Neural progenitor cell (in vitro differentiated cells): ENCODE measurements at regions not wholly inside any gene's neighbourhood (a gene's known extent, or its start where the extent isn't known, plus 50 kb on each side); places are given as distances from the start of the nearest gene placed in this dataset.

Experiments
- DNase-seq: peaks from one replicate; pipeline ENCODE4 v3.0.0-alpha.2; 2016; ENCODE audit warnings: low spot score
- H2AFZ ChIP-seq: fragments of 200-600 bp; sonication (generic); replicated peaks from 2 replicates; pipeline ENCODE4 v1.6.1; 2016; ENCODE audit warnings: antibody characterized with exemption
- H3F3A ChIP-seq: fragments of 200-600 bp; sonication (generic); 2 replicates; pipeline ENCODE4 v1.6.1; 2016; ENCODE audit warnings: antibody characterized with exemption, low read depth
- H3K27ac ChIP-seq: fragments of 200-600 bp; sonication (generic); 2 replicates; pipeline ENCODE4 v1.5.1; 2016; ENCODE audit warnings: mild to moderate bottlenecking
- H3K27me3 ChIP-seq: fragments of 200-600 bp; sonication (generic); 2 replicates; pipeline ENCODE4 v1.6.1; 2016; ENCODE audit warnings: mild to moderate bottlenecking, moderate library complexity
- H3K36me3 ChIP-seq: fragments of 200-600 bp; sonication (generic); 2 replicates; pipeline ENCODE4 v1.5.1; 2016
- H3K4me1 ChIP-seq: fragments of 200-600 bp; sonication (generic); 2 replicates; pipeline ENCODE4 v1.6.1; 2016; ENCODE audit warnings: mixed run types
- H3K4me2 ChIP-seq: fragments of 200-600 bp; sonication (generic); 2 replicates; pipeline ENCODE4 v1.6.1; 2016
- H3K4me3 ChIP-seq: fragments of 200-600 bp; sonication (generic); 2 replicates; pipeline ENCODE4 v1.5.1; 2016
- H3K79me2 ChIP-seq: fragments of 200-600 bp; sonication (generic); 2 replicates; pipeline ENCODE4 v1.6.1; 2016; ENCODE audit warnings: low read depth
- H3K9ac ChIP-seq: fragments of 200-600 bp; sonication (generic); 2 replicates; pipeline ENCODE4 v1.6.1; 2016
- H3K9me3 ChIP-seq: fragments of 200-600 bp; sonication (generic); 2 replicates; pipeline ENCODE4 v1.5.1; 2016; ENCODE audit warnings: low read depth
- H4K20me1 ChIP-seq: fragments of 200-600 bp; sonication (generic); 2 replicates; pipeline ENCODE4 v1.6.1; 2016; ENCODE audit warnings: low read depth
- H3K27ac Mint-ChIP-seq: 3 replicates; pipeline ENCODE4 v1.8.0; 2021; ENCODE audit warnings: mixed read lengths
- H3K27me3 Mint-ChIP-seq: 2 replicates; pipeline ENCODE4 v1.8.0; 2022; ENCODE audit warnings: low read depth, mild to moderate bottlenecking, inconsistent platforms, moderate library complexity, mixed read lengths; ENCODE audit not compliant: insufficient read depth
- H3K36me3 Mint-ChIP-seq: 3 replicates; pipeline ENCODE4 v1.8.0; 2021; ENCODE audit warnings: mixed read lengths
- H3K4me1 Mint-ChIP-seq: 3 replicates; pipeline ENCODE4 v1.8.0; 2021; ENCODE audit warnings: mixed read lengths
- H3K4me3 Mint-ChIP-seq: 3 replicates; pipeline ENCODE4 v1.8.0; 2021; ENCODE audit warnings: mild to moderate bottlenecking, moderate library complexity, mixed read lengths
- H3K9me3 Mint-ChIP-seq: 3 replicates; pipeline ENCODE4 v1.8.0; 2020; ENCODE audit warnings: mixed read lengths
- EZH2 ChIP-seq: fragments of 200-600 bp; sonication (generic); IDR thresholded peaks from 2 replicates; pipeline ENCODE4 v1.6.1; 2017; ENCODE audit warnings: antibody characterized with exemption, mild to moderate bottlenecking, moderate library complexity
- EZH2phosphoT487 ChIP-seq: fragments of 200-600 bp; sonication (generic); IDR thresholded peaks from 2 replicates; pipeline ENCODE4 v1.6.1; 2017; ENCODE audit warnings: antibody characterized with exemption
- TF ChIP-seq, protein P1 (sequence below): fragments of 200-600 bp; sonication (generic); IDR thresholded peaks from 2 replicates; pipeline ENCODE4 v1.5.1; 2017; ENCODE audit warnings: antibody characterized with exemption, mild to moderate bottlenecking

- Histone ChIP-seq H3K36me3 (no peaks in the 10 kb centered on the region), H4K20me1 (no peaks in the 10 kb centered on the region), H3K4me1 (no peaks in the 10 kb centered on the region), H3K4me3 (no peak overlapping the region), H3K27me3 (no peaks in the 10 kb centered on the region), H2AFZ (no peak overlapping the region), H3K9me3 (no peaks in the 10 kb centered on the region), H3K9ac (no peak overlapping the region), H3K4me2 (no peak overlapping the region), H3F3A (no peaks in the 10 kb centered on the region), H3K27ac (no peak overlapping the region), H3K79me2 (no peaks in the 10 kb centered on the region)
- no peaks in the 10 kb centered on the region for H3K9me3 Mint-ChIP-seq
- TF ChIP-seq, protein P1, sequence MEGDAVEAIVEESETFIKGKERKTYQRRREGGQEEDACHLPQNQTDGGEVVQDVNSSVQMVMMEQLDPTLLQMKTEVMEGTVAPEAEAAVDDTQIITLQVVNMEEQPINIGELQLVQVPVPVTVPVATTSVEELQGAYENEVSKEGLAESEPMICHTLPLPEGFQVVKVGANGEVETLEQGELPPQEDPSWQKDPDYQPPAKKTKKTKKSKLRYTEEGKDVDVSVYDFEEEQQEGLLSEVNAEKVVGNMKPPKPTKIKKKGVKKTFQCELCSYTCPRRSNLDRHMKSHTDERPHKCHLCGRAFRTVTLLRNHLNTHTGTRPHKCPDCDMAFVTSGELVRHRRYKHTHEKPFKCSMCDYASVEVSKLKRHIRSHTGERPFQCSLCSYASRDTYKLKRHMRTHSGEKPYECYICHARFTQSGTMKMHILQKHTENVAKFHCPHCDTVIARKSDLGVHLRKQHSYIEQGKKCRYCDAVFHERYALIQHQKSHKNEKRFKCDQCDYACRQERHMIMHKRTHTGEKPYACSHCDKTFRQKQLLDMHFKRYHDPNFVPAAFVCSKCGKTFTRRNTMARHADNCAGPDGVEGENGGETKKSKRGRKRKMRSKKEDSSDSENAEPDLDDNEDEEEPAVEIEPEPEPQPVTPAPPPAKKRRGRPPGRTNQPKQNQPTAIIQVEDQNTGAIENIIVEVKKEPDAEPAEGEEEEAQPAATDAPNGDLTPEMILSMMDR = no peak
- TF ChIP-seq EZH2phosphoT487 = no peak
- TF ChIP-seq EZH2 = no peak
- H3K36me3 Mint-ChIP-seq = no peaks in the 10 kb centered on the region
- no peak for DNase-seq
- no peak overlapping the region for H3K27ac Mint-ChIP-seq
- no peaks in the 10 kb centered on the region for H3K27me3 Mint-ChIP-seq
- H3K4me3 Mint-ChIP-seq = no peak overlapping the region
- H3K4me1 Mint-ChIP-seq = no peaks in the 10 kb centered on the region
Observed at GRCh38 chr9:18195223-18195622, 278.7 kb upstream of the ADAMTSL1 start.

- Histone ChIP-seq H3K4me3 (no peak overlapping the region), H3K36me3 (no peaks in the 10 kb centered on the region), H3K4me1 (no peaks in the 10 kb centered on the region), H3F3A (no peaks in the 10 kb centered on the region), H2AFZ (no peak overlapping the region), H3K9me3 (no peaks in the 10 kb centered on the region), H3K9ac (no peak overlapping the region), H3K27me3 (no peaks in the 10 kb centered on the region), H3K79me2 (no peaks in the 10 kb centered on the region), H3K27ac (no peak overlapping the region), H3K4me2 (no peak overlapping the region), H4K20me1 (no peaks in the 10 kb centered on the region)
- TF ChIP-seq EZH2phosphoT487 = no peak
- TF ChIP-seq, protein P1 = no peak
- TF ChIP-seq EZH2 = no peak
- H3K4me3 Mint-ChIP-seq = no peak overlapping the region
- H3K27ac Mint-ChIP-seq = no peak overlapping the region
- no peaks in the 10 kb centered on the region for H3K36me3 Mint-ChIP-seq
- H3K4me1 Mint-ChIP-seq = no peaks in the 10 kb centered on the region
- no peak for DNase-seq
- no peaks in the 10 kb centered on the region for H3K27me3 Mint-ChIP-seq
- H3K9me3 Mint-ChIP-seq = no peaks in the 10 kb centered on the region
Observed at GRCh38 chr9:18202924-18203323, 271.0 kb upstream of the ADAMTSL1 start.

DNA sequence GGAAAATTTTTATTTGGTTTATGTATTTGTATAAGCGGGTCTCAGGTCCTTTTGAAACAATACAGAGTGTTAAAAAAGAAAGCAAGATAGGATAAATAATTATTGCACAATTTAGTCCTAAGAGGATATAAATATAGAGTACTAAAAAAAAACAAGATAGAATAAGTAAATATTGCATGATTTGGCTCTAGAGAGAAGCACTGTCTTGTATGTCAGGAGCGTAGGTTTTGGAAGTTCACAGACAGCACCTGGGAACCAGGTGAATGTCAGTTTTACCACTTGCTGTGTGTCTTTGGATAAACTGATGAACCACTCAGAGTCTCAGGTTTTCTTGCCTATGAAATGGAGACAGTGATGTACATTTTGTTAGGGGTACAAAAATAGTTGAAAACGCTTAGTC lies 266.2 kb upstream of the ADAMTSL1 start:
- no peak overlapping the region for H3K9ac ChIP-seq
- H3K27ac ChIP-seq = no peak overlapping the region
- TF ChIP-seq EZH2 = no peak
- TF ChIP-seq, protein P1 = no peak
- no peak for TF ChIP-seq EZH2phosphoT487
- Mint-ChIP-seq H3K36me3 (no peaks in the 10 kb centered on the region), H3K4me3 (no peak overlapping the region), H3K27me3 (no peaks in the 10 kb centered on the region), H3K9me3 (no peaks in the 10 kb centered on the region), H3K4me1 (no peaks in the 10 kb centered on the region), H3K27ac (no peak overlapping the region)
- H3K9me3 ChIP-seq = no peaks in the 10 kb centered on the region
- no peaks in the 10 kb centered on the region for H3K36me3 ChIP-seq
- H4K20me1 ChIP-seq = no peaks in the 10 kb centered on the region
- no peak overlapping the region for H2AFZ ChIP-seq
- H3K4me1 ChIP-seq = no peaks in the 10 kb centered on the region
- no peak overlapping the region for H3K4me3 ChIP-seq
- no peaks in the 10 kb centered on the region for H3K27me3 ChIP-seq
- no peak for DNase-seq
- H3K79me2 ChIP-seq = no peaks in the 10 kb centered on the region
- H3F3A ChIP-seq = no peaks in the 10 kb centered on the region
- no peak overlapping the region for H3K4me2 ChIP-seq
